SK-N-DZ (cell line): ENCODE measurements at regions not wholly inside any gene's neighbourhood (a gene's known extent, or its start where the extent isn't known, plus 50 kb on each side); places are given as distances from the start of the nearest gene placed in this dataset.

Experiments
- DNase-seq: peaks from one replicate; pipeline ENCODE4 v3.0.0-alpha.2; 2015; ENCODE audit warnings: low spot score

- DNase-seq = no peak
Observed at GRCh38 chr3:55413236-55413635, 73.9 kb downstream of the WNT5A start.

- DNase-seq = no peak
Observed at GRCh38 chr3:55412545-55412944, 74.6 kb downstream of the WNT5A start.

GRCh38 chr3:55409806-55410205 is 77.3 kb downstream of the WNT5A start:
- no peak for DNase-seq

GRCh38 chr3:55408193-55408826 is 78.8 kb downstream of the WNT5A start:
- no peak for DNase-seq

- DNase-seq = no peak
Observed at GRCh38 chr3:55407426-55407820, 79.7 kb downstream of the WNT5A start.

GRCh38 chr3:55406696-55407425 is 80.2 kb downstream of the WNT5A start:
- no peak for DNase-seq

GRCh38 chr3:55405436-55405835 is 81.7 kb downstream of the WNT5A start:
- peak; percentile 14 for DNase-seq

GRCh38 chr3:55402886-55403609 is 84.1 kb downstream of the WNT5A start:
- DNase-seq = no peak

GRCh38 chr3:55380561-55380960 is 106.5 kb downstream of the WNT5A start:
- no peak for DNase-seq

GRCh38 chr3:55376753-55377347 is 110.3 kb downstream of the WNT5A start:
- no peak for DNase-seq

GRCh38 chr3:55373423-55373822 is 113.7 kb downstream of the WNT5A start:
- DNase-seq = no peak

GRCh38 chr3:55370272-55370671 is 116.8 kb downstream of the WNT5A start:
- no peak for DNase-seq

GRCh38 chr3:55369141-55369847 is 117.8 kb downstream of the WNT5A start:
- DNase-seq = no peak

- DNase-seq = no peak
Observed at GRCh38 chr3:55368366-55368765, 118.7 kb downstream of the WNT5A start.

- DNase-seq = no peak
Observed at GRCh38 chr3:55367384-55367783, 119.7 kb downstream of the WNT5A start.

- peak; percentile 11 for DNase-seq
Observed at GRCh38 chr3:55364421-55364820, 122.7 kb downstream of the WNT5A start.

- DNase-seq = no peak
Observed at GRCh38 chr3:55362210-55362960, 124.7 kb downstream of the WNT5A start.

- no peak for DNase-seq
Observed at GRCh38 chr3:55357796-55358195, 129.3 kb downstream of the WNT5A start.

- no peak for DNase-seq
Observed at GRCh38 chr3:55352668-55353067, 134.4 kb downstream of the WNT5A start.

- no peak for DNase-seq
Observed at GRCh38 chr3:55349851-55350250, 137.3 kb downstream of the WNT5A start.
